ENCODE measurements at regions not wholly inside any gene's neighbourhood (a gene's known extent, or its start where the extent isn't known, plus 50 kb on each side); places are given as distances from the start of the nearest gene placed in this dataset.
A peak's percentile ranks its signal among the peaks of the same experiment; 100 is the strongest.
"Not testable (repeated sequence)": the region's sequence is repeated elsewhere in the genome, so short reads cannot be mapped to it uniquely, and the experiment has no call there.

- DNase-seq (ENCODE audit: low read depth, low spot score): no peak
- no peak overlapping the region for H3K4me3 ChIP-seq (ENCODE audit: low read length)
Observed at GRCh38 chr11:87892291-87892690, 283.0 kb downstream of the RAB38 start.

- DNase-seq (ENCODE audit: low read depth, low spot score): no peak
- no peak overlapping the region for H3K4me3 ChIP-seq (ENCODE audit: low read length)
Observed at GRCh38 chr11:87889126-87889525, 286.1 kb downstream of the RAB38 start.

GRCh38 chr11:87885084-87885483 is 290.2 kb downstream of the RAB38 start:
- not testable (repeated sequence) for DNase-seq (ENCODE audit: low read depth, low spot score); H3K4me3 ChIP-seq (ENCODE audit: low read length)

- no peak for DNase-seq (ENCODE audit: low read depth, low spot score)
- H3K4me3 ChIP-seq (ENCODE audit: low read length): no peak overlapping the region
Observed at GRCh38 chr11:87879118-87879517, 296.1 kb downstream of the RAB38 start.

GRCh38 chr11:87878373-87878825 is 296.8 kb downstream of the RAB38 start:
- no peak overlapping the region for H3K4me3 ChIP-seq (ENCODE audit: low read length)
- DNase-seq (ENCODE audit: low read depth, low spot score): peak; percentile 31

- DNase-seq (ENCODE audit: low read depth, low spot score): no peak
Observed at GRCh38 chr11:87871056-87871455, 304.2 kb downstream of the RAB38 start.

GRCh38 chr11:87870086-87870485 is 305.2 kb downstream of the RAB38 start:
- no peak for DNase-seq (ENCODE audit: low read depth, low spot score)
- no peak overlapping the region for H3K4me3 ChIP-seq (ENCODE audit: low read length)

More at GRCh38 chr11:87871056-87871455, 304.2 kb downstream of the RAB38 start:
- no peak overlapping the region for H3K4me3 ChIP-seq (ENCODE audit: low read length)

- no peak for DNase-seq (ENCODE audit: low read depth, low spot score)
- no peak overlapping the region for H3K4me3 ChIP-seq (ENCODE audit: low read length)
Observed at GRCh38 chr11:87866951-87867350, 308.3 kb downstream of the RAB38 start.

GRCh38 chr11:87861030-87861429 is 314.2 kb downstream of the RAB38 start:
- H3K4me3 ChIP-seq (ENCODE audit: low read length): no peak overlapping the region

GRCh38 chr11:87859636-87860035 is 315.6 kb downstream of the RAB38 start:
- no peak for DNase-seq (ENCODE audit: low read depth, low spot score)
- H3K4me3 ChIP-seq (ENCODE audit: low read length): no peak overlapping the region

More at GRCh38 chr11:87861030-87861429, 314.2 kb downstream of the RAB38 start:
- DNase-seq (ENCODE audit: low read depth, low spot score): no peak

- no peak for DNase-seq (ENCODE audit: low read depth, low spot score)
- H3K4me3 ChIP-seq (ENCODE audit: low read length): no peak overlapping the region
Observed at GRCh38 chr11:87851827-87852226, 323.4 kb downstream of the RAB38 start.

GRCh38 chr11:87851234-87851633 is 324.0 kb downstream of the RAB38 start:
- no peak for DNase-seq (ENCODE audit: low read depth, low spot score)
- no peak overlapping the region for H3K4me3 ChIP-seq (ENCODE audit: low read length)

GRCh38 chr11:87849216-87849615 is 326.0 kb downstream of the RAB38 start:
- no peak overlapping the region for H3K4me3 ChIP-seq (ENCODE audit: low read length)
- no peak for DNase-seq (ENCODE audit: low read depth, low spot score)

- H3K4me3 ChIP-seq (ENCODE audit: low read length): no peak overlapping the region
- no peak for DNase-seq (ENCODE audit: low read depth, low spot score)
Observed at GRCh38 chr11:87840786-87841185, 334.5 kb downstream of the RAB38 start.

- no peak for DNase-seq (ENCODE audit: low read depth, low spot score)
Observed at GRCh38 chr11:87832211-87832610, 343.0 kb downstream of the RAB38 start.

GRCh38 chr11:87820011-87820410 is 355.2 kb downstream of the RAB38 start:
- no peak for DNase-seq (ENCODE audit: low read depth, low spot score)

More at GRCh38 chr11:87832211-87832610, 343.0 kb downstream of the RAB38 start:
- H3K4me3 ChIP-seq (ENCODE audit: low read length): no peak overlapping the region

GRCh38 chr11:87819151-87819550 is 356.1 kb downstream of the RAB38 start:
- H3K4me3 ChIP-seq (ENCODE audit: low read length): no peak overlapping the region
- no peak for DNase-seq (ENCODE audit: low read depth, low spot score)

More at GRCh38 chr11:87820011-87820410, 355.2 kb downstream of the RAB38 start:
- H3K4me3 ChIP-seq (ENCODE audit: low read length): no peak overlapping the region

- DNase-seq (ENCODE audit: low read depth, low spot score): no peak
- no peak overlapping the region for H3K4me3 ChIP-seq (ENCODE audit: low read length)
Observed at GRCh38 chr11:87812571-87813365, 362.5 kb downstream of the RAB38 start.

- H3K4me3 ChIP-seq (ENCODE audit: low read length): no peak overlapping the region
- no peak for DNase-seq (ENCODE audit: low read depth, low spot score)
Observed at GRCh38 chr11:87810486-87810885, 364.8 kb downstream of the RAB38 start.

- H3K4me3 ChIP-seq (ENCODE audit: low read length): no peak overlapping the region
- no peak for DNase-seq (ENCODE audit: low read depth, low spot score)
Observed at GRCh38 chr11:87809256-87809655, 366.0 kb downstream of the RAB38 start.

- DNase-seq (ENCODE audit: low read depth, low spot score): no peak
- no peak overlapping the region for H3K4me3 ChIP-seq (ENCODE audit: low read length)
Observed at GRCh38 chr11:87804176-87804575, 371.1 kb downstream of the RAB38 start.

Measured in Jurkat, Clone E6-1 (cell line).